Adrenal gland (tissue), 9 donors: ENCODE measurements at regions not wholly inside any gene's neighbourhood (a gene's known extent, or its start where the extent isn't known, plus 50 kb on each side); places are given as distances from the start of the nearest gene placed in this dataset.

Experiments used
- DNase-seq, 7 donors: peaks; one replicate each; pipeline ENCODE4 v3.0.0-alpha.2; 2019 to 2020
- H3K27ac ChIP-seq, 5 donors: fragments of 200-600 bp; sonication (generic) in 4 of 5; 1 replicate in 3 of 5; 2 replicates in 2 of 5; pipeline versions ENCODE4 v1.5.1 to v1.8.0; 2016 to 2020; ENCODE audit warnings: mild to moderate bottlenecking in 1 of 5
- H3K27me3 ChIP-seq: fragments of 200-600 bp; 2 replicates; pipeline ENCODE4 v1.8.0; 2021
- H3K36me3 ChIP-seq, 2 donors: fragments of 200-600 bp; replicated peaks in 1 of 2; 1 replicate in 1 of 2; 2 replicates in 1 of 2; pipeline versions ENCODE4 v1.5.1 to v1.8.0; 2018 to 2022
- H3K4me1 ChIP-seq, 2 donors: fragments of 200-600 bp; replicated peaks in 1 of 2; 1 replicate in 1 of 2; 2 replicates in 1 of 2; pipeline versions ENCODE4 v1.5.1 to v1.8.0; 2018 to 2021
- H3K4me3 ChIP-seq, 4 donors: fragments of 200-600 bp; sonication (generic) in 3 of 4; one replicate each; pipeline ENCODE4 v1.5.1; 2016 to 2018
- H3K9me3 ChIP-seq, 3 donors: fragments of 200-600 bp; sonication (generic) in 1 of 3; replicated peaks in 1 of 3; 1 replicate in 2 of 3; 2 replicates in 1 of 3; pipeline versions ENCODE4 v1.5.1 to v1.8.0; 2016 to 2021
- POLR2A ChIP-seq, 2 donors: fragments of 450-650 bp; IDR thresholded peaks; one replicate each; pipeline ENCODE4 v1.6.1; 2017; ENCODE audit warnings: antibody characterized with exemption in 2 of 2, mild to moderate bottlenecking in 2 of 2, moderate library complexity in 1 of 2
- WGBS, 4 donors: extraction: QIAGEN DNeasy Blood & Tissue Kit in 2 of 4; methylation state at CpG; one replicate each; pipeline versions ENCODE4 v1.1.5 to v1.1.7; 2013 to 2017; 5-methylcytosine and 5-hydroxymethylcytosine counted together
- intact Hi-C, 2 donors: fragments of 100-400 bp; cut with DNase I; formaldehyde crosslinking; loops; one replicate each; pipeline versions ENCODE4 v1.14.1 to v1.15.0; 2022 to 2023
- TF ChIP-seq, protein P1 (sequence below), 6 experiments: fragments of 450-650 bp in 4 of 6; fragments of 200-600 bp in 2 of 6; sonication (generic) in 1 of 6; IDR thresholded peaks; 1 replicate in 5 of 6; 2 replicates in 1 of 6; pipeline versions ENCODE4 v1.5.1 to v1.8.0; 2016 to 2021; ENCODE audit warnings: antibody characterized with exemption in 6 of 6, mild to moderate bottlenecking in 2 of 6, moderate library complexity in 1 of 6
- donor health status: healthy with polysubstance abuse.
- donor health status: Bipolar disorder and iron deficiency.
- donor health status: DM: yes; HTN: yes; CAD: no.
- donor health status: DM: no; HTN: no; CAD: no.
- donor health status: DM: no; HTN: no; CAD: no.

DNA sequence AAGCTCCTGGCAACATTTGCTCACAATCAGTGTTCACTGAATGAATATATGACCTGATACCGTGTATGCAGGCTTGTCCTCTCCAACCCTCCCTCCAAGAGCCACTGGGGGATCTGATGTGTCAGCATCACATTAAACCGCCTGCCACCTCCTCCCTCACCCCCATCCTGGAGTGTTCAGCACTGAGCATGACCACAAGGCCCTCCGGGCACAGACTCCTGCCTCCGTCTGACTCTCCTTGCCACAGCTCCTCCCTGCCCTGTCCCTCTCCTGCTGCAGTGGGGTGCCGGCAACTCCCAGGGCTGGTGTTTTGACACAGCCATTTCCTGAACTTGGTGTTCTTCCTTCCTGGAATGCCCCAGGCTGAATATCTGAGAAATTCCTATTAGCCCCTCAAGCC, 136.7 kb downstream of the FCRL5 start:
- 70 to 77% (median 74%) methylated on average over 5 of the region's 5 CpGs for WGBS, 4 donors
- H3K9me3 ChIP-seq, result no peaks in the 10 kb centered on the region
- no peak overlapping the region for H3K4me3 ChIP-seq
- H3K27me3 ChIP-seq, result no peaks in the 10 kb centered on the region
- no peaks in the 10 kb centered on the region for H3K4me1 ChIP-seq
- H3K27ac ChIP-seq, result no peak overlapping the region
- intact Hi-C loops, result no loop called here
- no peaks in the 10 kb centered on the region for H3K36me3 ChIP-seq
- DNase-seq, result no peak
- TF ChIP-seq, protein P1, sequence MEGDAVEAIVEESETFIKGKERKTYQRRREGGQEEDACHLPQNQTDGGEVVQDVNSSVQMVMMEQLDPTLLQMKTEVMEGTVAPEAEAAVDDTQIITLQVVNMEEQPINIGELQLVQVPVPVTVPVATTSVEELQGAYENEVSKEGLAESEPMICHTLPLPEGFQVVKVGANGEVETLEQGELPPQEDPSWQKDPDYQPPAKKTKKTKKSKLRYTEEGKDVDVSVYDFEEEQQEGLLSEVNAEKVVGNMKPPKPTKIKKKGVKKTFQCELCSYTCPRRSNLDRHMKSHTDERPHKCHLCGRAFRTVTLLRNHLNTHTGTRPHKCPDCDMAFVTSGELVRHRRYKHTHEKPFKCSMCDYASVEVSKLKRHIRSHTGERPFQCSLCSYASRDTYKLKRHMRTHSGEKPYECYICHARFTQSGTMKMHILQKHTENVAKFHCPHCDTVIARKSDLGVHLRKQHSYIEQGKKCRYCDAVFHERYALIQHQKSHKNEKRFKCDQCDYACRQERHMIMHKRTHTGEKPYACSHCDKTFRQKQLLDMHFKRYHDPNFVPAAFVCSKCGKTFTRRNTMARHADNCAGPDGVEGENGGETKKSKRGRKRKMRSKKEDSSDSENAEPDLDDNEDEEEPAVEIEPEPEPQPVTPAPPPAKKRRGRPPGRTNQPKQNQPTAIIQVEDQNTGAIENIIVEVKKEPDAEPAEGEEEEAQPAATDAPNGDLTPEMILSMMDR (IDR thresholded peaks at IDR 0.05), result no peak
- no peak for TF ChIP-seq POLR2A (IDR thresholded peaks at IDR 0.05)

DNA sequence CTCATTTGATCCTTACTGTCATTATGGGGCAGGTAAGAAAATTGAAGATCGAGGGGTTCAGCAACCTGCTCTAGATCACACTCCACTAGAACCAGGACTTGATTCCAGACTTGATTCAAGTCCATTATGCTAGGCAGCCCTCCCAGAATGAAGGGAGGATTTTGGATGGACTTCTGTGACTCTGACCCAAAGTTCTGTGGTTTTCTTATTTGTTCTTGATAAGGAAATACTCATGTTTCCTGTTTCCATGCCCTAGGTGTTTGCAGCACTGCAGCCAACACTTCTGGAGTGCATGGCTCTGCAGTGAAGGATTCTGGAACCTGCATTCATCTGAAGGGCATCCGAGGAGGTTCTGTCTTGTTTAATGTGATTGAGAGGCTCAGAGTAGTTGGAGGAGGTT, 140.0 kb downstream of the FCRL5 start:
- Histone ChIP-seq H3K36me3 (no peaks in the 10 kb centered on the region), H3K27ac (no peak overlapping the region), H3K27me3 (no peaks in the 10 kb centered on the region), H3K9me3 (no peaks in the 10 kb centered on the region), H3K4me1 (no peaks in the 10 kb centered on the region), H3K4me3 (no peak overlapping the region)
- no peak for DNase-seq
- 60 to 71% (median 62%) methylated on average over 2 of the region's 2 CpGs for WGBS, 4 donors
- intact Hi-C loops, result no loop called here
- TF ChIP-seq, protein P1 (IDR thresholded peaks at IDR 0.05), result no peak
- TF ChIP-seq POLR2A (IDR thresholded peaks at IDR 0.05), result no peak

GRCh38 chr1:157411769-157412168, 140.5 kb downstream of the FCRL5 start:
- Histone ChIP-seq H3K4me1 (no peaks in the 10 kb centered on the region), H3K27ac (no peak overlapping the region), H3K4me3 (no peak overlapping the region), H3K36me3 (no peaks in the 10 kb centered on the region), H3K27me3 (no peaks in the 10 kb centered on the region), H3K9me3 (no peaks in the 10 kb centered on the region)
- WGBS, 4 donors, result 47 to 76% (median 64%) methylated on average over 3 to 4 of the region's 4 CpGs
- intact Hi-C loops, result no loop called here
- no peak for DNase-seq
- TF ChIP-seq, protein P1 (IDR thresholded peaks at IDR 0.05), result no peak
- no peak for TF ChIP-seq POLR2A (IDR thresholded peaks at IDR 0.05)

DNA sequence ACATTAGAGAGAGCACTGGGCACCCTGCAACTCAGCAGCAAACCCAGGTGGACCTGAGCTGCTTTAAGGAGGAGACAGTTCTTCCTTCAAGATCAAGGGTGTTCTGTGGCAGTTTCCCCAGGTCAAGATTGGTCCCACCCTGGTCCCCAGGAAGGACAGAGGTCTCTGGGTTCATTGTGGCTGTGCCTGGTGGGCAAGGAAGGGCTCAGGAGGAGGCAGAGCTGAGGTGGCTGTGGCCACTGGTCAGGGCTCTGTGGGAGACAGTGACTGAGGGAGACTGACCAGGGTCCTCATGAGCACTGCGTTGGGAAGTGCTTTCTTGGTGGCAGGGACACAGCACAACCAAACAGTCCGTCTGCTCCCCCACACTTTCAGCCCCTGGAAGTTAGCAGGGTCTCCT, 141.3 kb downstream of the FCRL5 start:
- Histone ChIP-seq H3K27me3 (no peaks in the 10 kb centered on the region), H3K36me3 (no peaks in the 10 kb centered on the region), H3K9me3 (no peaks in the 10 kb centered on the region), H3K4me3 (no peak overlapping the region), H3K27ac (no peak overlapping the region), H3K4me1 (no peaks in the 10 kb centered on the region)
- WGBS, 4 donors, result 55 to 81% (median 63%) methylated on average over 2 of the region's 2 CpGs; no CpG with 5 or more reads in 1 of the 4 donors
- DNase-seq, result no peak
- TF ChIP-seq, protein P1 (IDR thresholded peaks at IDR 0.05), result no peak
- TF ChIP-seq POLR2A (IDR thresholded peaks at IDR 0.05), result no peak
- intact Hi-C loops, result no loop called here
